IMR-90 (cell line): ENCODE measurements at regions not wholly inside any gene's neighbourhood (a gene's known extent, or its start where the extent isn't known, plus 50 kb on each side); places are given as distances from the start of the nearest gene placed in this dataset.

Experiments used
- ATAC-seq: fragments of 200-7000 bp; cut with Tn5 transposase; 2 replicates; pipeline ENCODE4 v1.9.1; 2020; ENCODE audit warnings: low read depth, mild to moderate bottlenecking, moderate library complexity
- BruUV-seq: library from RNA; stranded (reverse); fragments of 400-500 nt; replicated peaks from 2 replicates; lab custom pipeline; 2021; lab: Mats Ljungman, UMichigan
- CTCF ChIA-PET: fragments of 300-600 bp; formaldehyde crosslinking; extraction: SDS; loops from one replicate; lab custom pipeline; 2021; ENCODE audit warnings: antibody characterized with exemption; lab: Yijun Ruan, JAX
- POLR2A ChIA-PET: fragments of 300-600 bp; sonication (Branson Sonifier 250); formaldehyde crosslinking; loops from one replicate; lab custom pipeline; 2022; ENCODE audit warnings: antibody characterized with exemption; ENCODE audit not compliant: unreplicated experiment; lab: Charles Lee
- DNase-seq: peaks from one replicate; pipeline ENCODE4 v3.0.0; 2013
- H2AFZ ChIP-seq: replicated peaks from 2 replicates; pipeline ENCODE3; 2013; ENCODE audit warnings: low read length, mild to moderate bottlenecking; ENCODE audit not compliant: poor library complexity
- H2AK5ac ChIP-seq: 2 replicates; pipeline ENCODE4 v1.6.1; 2013; ENCODE audit warnings: low read depth, low read length, inconsistent platforms
- H2AK9ac ChIP-seq: replicated peaks from 2 replicates; pipeline ENCODE3; 2013; ENCODE audit warnings: mild to moderate bottlenecking, low read depth, low read length, moderate library complexity; ENCODE audit not compliant: poor library complexity
- H2BK120ac ChIP-seq: 2 replicates; pipeline ENCODE4 v1.6.1; 2013; ENCODE audit warnings: low read depth, low read length, inconsistent platforms
- H2BK15ac ChIP-seq: 3 replicates; pipeline ENCODE4 v1.6.1; 2013; ENCODE audit warnings: low read depth, low read length, inconsistent platforms
- H2BK20ac ChIP-seq: 2 replicates; pipeline ENCODE4 v1.6.1; 2013; ENCODE audit warnings: low read depth, mild to moderate bottlenecking, inconsistent platforms, low read length, moderate library complexity
- H2BK5ac ChIP-seq: 2 replicates; pipeline ENCODE4 v1.6.1; 2013; ENCODE audit warnings: mild to moderate bottlenecking, low read depth, low read length, inconsistent platforms; ENCODE audit not compliant: poor library complexity, severe bottlenecking
- H3K14ac ChIP-seq: replicated peaks from 2 replicates; pipeline ENCODE4 v1.6.1; 2013; ENCODE audit warnings: low read depth, low read length, inconsistent platforms
- H3K18ac ChIP-seq: 2 replicates; pipeline ENCODE4 v1.6.1; 2013; ENCODE audit warnings: low read depth, low read length, control low read depth
- H3K23ac ChIP-seq: 2 replicates; pipeline ENCODE4 v1.6.1; 2013; ENCODE audit warnings: low read depth, low read length, inconsistent platforms
- H3K27ac ChIP-seq: 2 replicates; pipeline ENCODE4 v1.5.1; 2013; ENCODE audit warnings: mild to moderate bottlenecking, control low read depth, low read length; ENCODE audit not compliant: insufficient read depth
- H3K27me3 ChIP-seq: 2 replicates; pipeline ENCODE4 v1.6.1; 2013; ENCODE audit warnings: low read length; ENCODE audit not compliant: control insufficient read depth, insufficient read depth
- H3K36me3 ChIP-seq: 2 replicates; pipeline ENCODE4 v1.6.1; 2013; ENCODE audit warnings: low read length, mixed read lengths; ENCODE audit not compliant: control insufficient read depth, insufficient read depth
- H3K4ac ChIP-seq: 2 replicates; pipeline ENCODE4 v1.6.1; 2013; ENCODE audit warnings: low read depth, low read length, inconsistent platforms
- H3K4me1 ChIP-seq: 2 replicates; pipeline ENCODE4 v1.6.1; 2013; ENCODE audit warnings: low read length, mixed read lengths; ENCODE audit not compliant: control insufficient read depth, insufficient read depth
- H3K4me2 ChIP-seq: 2 replicates; pipeline ENCODE4 v1.6.1; 2013; ENCODE audit warnings: low read depth, mild to moderate bottlenecking, control low read depth, low read length, moderate library complexity
- H3K4me3 ChIP-seq: 2 replicates; pipeline ENCODE4 v1.5.1; 2013; ENCODE audit warnings: low read depth, mild to moderate bottlenecking, control low read depth, low read length, moderate library complexity; ENCODE audit not compliant: insufficient read depth
- H3K56ac ChIP-seq: 2 replicates; pipeline ENCODE4 v1.6.1; 2013; ENCODE audit warnings: low read length, inconsistent platforms; ENCODE audit not compliant: insufficient read depth; ENCODE audit errors: extremely low read depth
- H3K79me1 ChIP-seq, 2 experiments: 2 replicates each; pipeline ENCODE4 v1.6.1; 2013; ENCODE audit warnings: low read length in 2 of 2, inconsistent platforms in 1 of 2, low read depth in 1 of 2
- H3K9ac ChIP-seq: 2 replicates; pipeline ENCODE4 v1.6.1; 2013; ENCODE audit warnings: low read depth, low read length, control low read depth
- H3K9me1 ChIP-seq: 2 replicates; pipeline ENCODE4 v1.6.1; 2013; ENCODE audit warnings: low read length, inconsistent platforms; ENCODE audit not compliant: insufficient read depth
- H3K9me3 ChIP-seq: 2 replicates; pipeline ENCODE4 v1.6.1; 2013; ENCODE audit warnings: low read length; ENCODE audit not compliant: control insufficient read depth, insufficient read depth
- H4K20me1 ChIP-seq: 2 replicates; pipeline ENCODE4 v1.6.1; 2013; ENCODE audit warnings: low read length, inconsistent platforms; ENCODE audit not compliant: insufficient read depth
- H4K5ac ChIP-seq: 2 replicates; pipeline ENCODE4 v1.6.1; 2013; ENCODE audit warnings: mild to moderate bottlenecking, low read depth, low read length, control low read depth
- H4K8ac ChIP-seq, 2 experiments: 2 replicates each; pipeline ENCODE4 v1.6.1; 2013; ENCODE audit warnings: low read depth in 2 of 2, low read length in 2 of 2, control low read depth in 1 of 2, inconsistent platforms in 1 of 2
- H4K91ac ChIP-seq: 2 replicates; pipeline ENCODE4 v1.6.1; 2013; ENCODE audit warnings: low read depth, low read length, inconsistent platforms; ENCODE audit not compliant: insufficient read depth
- BHLHE40 ChIP-seq: fragments of 150-350 bp; IDR thresholded peaks from 2 replicates; pipeline ENCODE4 v1.6.1; 2016; ENCODE audit warnings: mild to moderate bottlenecking, low read depth, low read length
- CEBPB ChIP-seq: IDR thresholded peaks from 2 replicates; pipeline ENCODE4 v1.6.1; 2012; ENCODE audit warnings: low read depth, low read length, improper control_type of control experiment
- CHD1 ChIP-seq: IDR thresholded peaks from 2 replicates; pipeline ENCODE4 v1.6.1; 2012; ENCODE audit warnings: low read depth, low read length, improper control_type of control experiment
- CTCF ChIP-seq: conservative IDR thresholded peaks from 2 replicates; pipeline ENCODE4 v1.5.1; 2012; ENCODE audit warnings: mild to moderate bottlenecking, low read depth, low read length, improper control_type of control experiment
- ELK1 ChIP-seq: fragments of 150-350 bp; IDR thresholded peaks from 2 replicates; pipeline ENCODE4 v1.6.1; 2016; ENCODE audit warnings: low read depth, mild to moderate bottlenecking, low read length, moderate library complexity, borderline replicate concordance
- FOS ChIP-seq: fragments of 150-350 bp; IDR thresholded peaks from 2 replicates; pipeline ENCODE4 v1.6.1; 2016; ENCODE audit warnings: low read depth, low read length
- MAFK ChIP-seq: IDR thresholded peaks from 2 replicates; pipeline ENCODE4 v1.6.1; 2012; ENCODE audit warnings: low read depth, low read length, improper control_type of control experiment
- MAZ ChIP-seq: IDR thresholded peaks from 2 replicates; pipeline ENCODE4 v1.6.1; 2012; ENCODE audit warnings: low read depth, mild to moderate bottlenecking, low read length, improper control_type of control experiment, moderate library complexity, borderline replicate concordance
- MXI1 ChIP-seq: IDR thresholded peaks from 2 replicates; pipeline ENCODE4 v1.6.1; 2012; ENCODE audit warnings: low read depth, mild to moderate bottlenecking, low read length, moderate library complexity, borderline replicate concordance
- NFE2L2 ChIP-seq: fragments of 150-350 bp; IDR thresholded peaks from 2 replicates; pipeline ENCODE4 v1.6.1; 2016; ENCODE audit warnings: low read depth, mild to moderate bottlenecking, low read length
- POLR2A ChIP-seq: IDR thresholded peaks from 2 replicates; pipeline ENCODE4 v1.6.1; 2012; ENCODE audit warnings: mild to moderate bottlenecking, low read depth, low read length
- RAD21 ChIP-seq: IDR thresholded peaks from 2 replicates; pipeline ENCODE4 v1.6.1; 2012; ENCODE audit warnings: low read length, improper control_type of control experiment
- RCOR1 ChIP-seq: IDR thresholded peaks from 2 replicates; pipeline ENCODE4 v1.6.1; 2012; ENCODE audit warnings: mild to moderate bottlenecking, low read length, improper control_type of control experiment; ENCODE audit not compliant: insufficient replicate concordance
- RFX5 ChIP-seq: IDR thresholded peaks from 2 replicates; pipeline ENCODE4 v1.8.0; 2012; ENCODE audit warnings: low read depth, mild to moderate bottlenecking, low read length, moderate library complexity
- SMC3 ChIP-seq: fragments of 150-350 bp; IDR thresholded peaks from 2 replicates; pipeline ENCODE4 v1.6.1; 2016; ENCODE audit warnings: low read depth, mild to moderate bottlenecking, antibody characterized with exemption, low read length, moderate library complexity
- USF2 ChIP-seq: fragments of 150-350 bp; IDR thresholded peaks from 2 replicates; pipeline ENCODE4 v1.6.1; 2017; ENCODE audit warnings: mild to moderate bottlenecking, antibody characterized with exemption, low read length, low read depth
- WGBS, 2 experiments: methylation state at CpG; one replicate each; pipeline versions ENCODE4 v1.1.5 to v1.1.7; 2013; ENCODE audit warnings: missing lambda C conversion rate in 2 of 2; ENCODE audit not compliant: insufficient read length in 1 of 2; ENCODE audit errors: extremely low coverage in 2 of 2; 5-methylcytosine and 5-hydroxymethylcytosine counted together
- dilution Hi-C: fragments of 300-500 bp; cut with HindIII; formaldehyde crosslinking; loops from one replicate; pipeline ENCODE4 v1.14.3; 2018; ENCODE audit warnings: low sequenced_read_pairs; ENCODE audit not compliant: unreplicated experiment
- in situ Hi-C: fragments of 300-500 bp; cut with MboI; formaldehyde crosslinking; loops from 3 replicates; pipeline ENCODE4 v1.14.3; 2019; ENCODE audit warnings: low sequenced_read_pairs, inconsistent platforms, mixed read lengths
- intact Hi-C: fragments of 100-400 bp; cut with micrococcal nuclease; formaldehyde crosslinking; loops from 2 replicates; pipeline ENCODE4 v1.10.0; 2022

GRCh38 chr6:140779991-140780596, 1352.6 kb upstream of the GJE1 start:
- no peak overlapping the region for H2AFZ ChIP-seq
- no TSS peak for BruUV-seq
- peak overlapping the region; percentile 89 for H3K4ac ChIP-seq
- no peak for TF ChIP-seq FOS
- no peak for TF ChIP-seq POLR2A
- TF ChIP-seq MAFK = no peak
- no peak for TF ChIP-seq CEBPB
- no peak for TF ChIP-seq USF2
- no peak for TF ChIP-seq ELK1
- no peak for TF ChIP-seq MXI1
- no peak for TF ChIP-seq CHD1
- TF ChIP-seq RCOR1 = no peak
- no peak for TF ChIP-seq MAZ
- TF ChIP-seq CTCF = no peak
- TF ChIP-seq RFX5 = no peak
- no peak for TF ChIP-seq SMC3
- no peak for TF ChIP-seq BHLHE40
- TF ChIP-seq NFE2L2 = no peak
- no peak for TF ChIP-seq RAD21
- dilution Hi-C loops = no loop called here
- H3K79me1 ChIP-seq = no peaks in the 10 kb centered on the region
- peak overlapping the region; percentile 23 to 83; a peak in 2 of 4 replicates for H4K8ac ChIP-seq
- H4K5ac ChIP-seq = no peak overlapping the region; the same call in 1 of the 2 replicates
- intact Hi-C loops = no loop called here
- in situ Hi-C loops = no loop called here
- DNase-seq = no peak
- no CpG with 5 or more reads among the region's 5 CpGs for WGBS, 2 experiments
- no peaks in the 10 kb centered on the region; the same call in 1 of the 2 replicates for H3K9me1 ChIP-seq
- no peaks in the 10 kb centered on the region for H3K27me3 ChIP-seq
- H3K9me3 ChIP-seq = no peaks in the 10 kb centered on the region
- H3K4me1 ChIP-seq = peaks cover 4% of the 10 kb centered on the region; the same call in 1 of the 2 replicates
- no peaks in the 10 kb centered on the region for H3K36me3 ChIP-seq
- peak overlapping the region; percentile 97; the same call in 2 of the 3 replicates for H2BK15ac ChIP-seq
- H2AK5ac ChIP-seq = peak overlapping the region; percentile 98
- 0 out of 2 replicates have a peak overlapping the region, but pooled peaks have one; percentile 24 for H3K23ac ChIP-seq
- ChIA-PET CTCF (no interaction called here), POLR2A (no interaction called here)
- H2AK9ac ChIP-seq = peak overlapping the region; percentile 91
- no peak overlapping the region for H3K4me3 ChIP-seq
- H2BK120ac ChIP-seq = peak overlapping the region; percentile 89
- H4K20me1 ChIP-seq = no peaks in the 10 kb centered on the region
- peak overlapping the region; percentile 20; the same call in 1 of the 2 replicates for H3K18ac ChIP-seq
- no peak for ATAC-seq
- no peak overlapping the region for H3K56ac ChIP-seq
- H4K91ac ChIP-seq = peak overlapping the region; percentile 87
- no peak overlapping the region for H3K9ac ChIP-seq
- no peak overlapping the region for H3K27ac ChIP-seq
- peak overlapping the region; percentile 94 for H2BK20ac ChIP-seq
- H3K14ac ChIP-seq = peak overlapping the region; percentile 89
- H2BK5ac ChIP-seq = peak overlapping the region; percentile 72
- H3K4me2 ChIP-seq = no peak overlapping the region
